Osteocyte (in vitro differentiated cells): ENCODE measurements at regions not wholly inside any gene's neighbourhood (a gene's known extent, or its start where the extent isn't known, plus 50 kb on each side); places are given as distances from the start of the nearest gene placed in this dataset.

ENCODE experiments used
- DNase-seq: peaks from one replicate; pipeline ENCODE4 v3.0.0; 2021; ENCODE audit warnings: mixed read lengths; ENCODE audit not compliant: unreplicated experiment; ENCODE audit errors: extremely low spot score
- H3K27ac Mint-ChIP-seq: one replicate; pipeline ENCODE4 v1.8.0; 2021; ENCODE audit warnings: mild to moderate bottlenecking, mixed read lengths; ENCODE audit not compliant: unreplicated experiment
- H3K27me3 Mint-ChIP-seq: one replicate; pipeline ENCODE4 v1.8.0; 2021; ENCODE audit warnings: mixed read lengths; ENCODE audit not compliant: unreplicated experiment
- H3K36me3 Mint-ChIP-seq: one replicate; pipeline ENCODE4 v1.8.0; 2021; ENCODE audit warnings: mixed read lengths; ENCODE audit not compliant: unreplicated experiment
- H3K4me1 Mint-ChIP-seq: one replicate; pipeline ENCODE4 v1.8.0; 2021; ENCODE audit warnings: mixed read lengths; ENCODE audit not compliant: unreplicated experiment
- H3K4me3 Mint-ChIP-seq: one replicate; pipeline ENCODE4 v1.8.0; 2021; ENCODE audit warnings: mild to moderate bottlenecking, moderate library complexity, mixed read lengths; ENCODE audit not compliant: unreplicated experiment
- H3K9me3 Mint-ChIP-seq: one replicate; pipeline ENCODE4 v1.8.0; 2021; ENCODE audit warnings: mixed read lengths; ENCODE audit not compliant: unreplicated experiment
- TF ChIP-seq, protein P1 (sequence below): fragments of 200-600 bp; sonication (generic); IDR thresholded peaks from 2 replicates; pipeline ENCODE4 v1.5.0; 2021; ENCODE audit warnings: antibody characterized with exemption, mild to moderate bottlenecking, moderate library complexity

DNA sequence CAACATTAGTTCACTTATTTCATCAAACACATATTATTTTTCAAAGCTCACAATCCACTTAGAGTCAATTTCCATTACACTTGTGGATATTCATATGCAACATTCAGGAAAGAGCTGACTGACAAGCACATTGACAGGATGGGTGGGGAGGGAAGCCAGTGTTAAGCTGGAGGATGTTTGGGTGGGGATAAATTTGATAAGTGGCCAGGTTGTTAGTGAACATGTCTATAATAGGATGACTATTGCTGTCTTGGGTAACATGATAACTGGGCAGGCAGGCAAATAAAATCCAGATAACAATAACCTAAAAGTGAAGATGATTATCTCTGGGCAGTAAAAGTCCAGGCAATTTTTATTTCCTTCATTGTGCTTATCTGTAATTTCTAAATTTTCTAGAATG lies 73.8 kb upstream of the OSBPL8 start:
- Mint-ChIP-seq H3K27ac (no peak overlapping the region), H3K36me3 (no peaks in the 10 kb centered on the region), H3K9me3 (no peaks in the 10 kb centered on the region), H3K4me1 (peaks cover 6% of the 10 kb centered on the region), H3K4me3 (no peak overlapping the region), H3K27me3 (no peaks in the 10 kb centered on the region)
- no peak for DNase-seq
- TF ChIP-seq, protein P1, sequence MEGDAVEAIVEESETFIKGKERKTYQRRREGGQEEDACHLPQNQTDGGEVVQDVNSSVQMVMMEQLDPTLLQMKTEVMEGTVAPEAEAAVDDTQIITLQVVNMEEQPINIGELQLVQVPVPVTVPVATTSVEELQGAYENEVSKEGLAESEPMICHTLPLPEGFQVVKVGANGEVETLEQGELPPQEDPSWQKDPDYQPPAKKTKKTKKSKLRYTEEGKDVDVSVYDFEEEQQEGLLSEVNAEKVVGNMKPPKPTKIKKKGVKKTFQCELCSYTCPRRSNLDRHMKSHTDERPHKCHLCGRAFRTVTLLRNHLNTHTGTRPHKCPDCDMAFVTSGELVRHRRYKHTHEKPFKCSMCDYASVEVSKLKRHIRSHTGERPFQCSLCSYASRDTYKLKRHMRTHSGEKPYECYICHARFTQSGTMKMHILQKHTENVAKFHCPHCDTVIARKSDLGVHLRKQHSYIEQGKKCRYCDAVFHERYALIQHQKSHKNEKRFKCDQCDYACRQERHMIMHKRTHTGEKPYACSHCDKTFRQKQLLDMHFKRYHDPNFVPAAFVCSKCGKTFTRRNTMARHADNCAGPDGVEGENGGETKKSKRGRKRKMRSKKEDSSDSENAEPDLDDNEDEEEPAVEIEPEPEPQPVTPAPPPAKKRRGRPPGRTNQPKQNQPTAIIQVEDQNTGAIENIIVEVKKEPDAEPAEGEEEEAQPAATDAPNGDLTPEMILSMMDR: no peak

GRCh38 chr12:76634133-76634532 lies 74.6 kb upstream of the OSBPL8 start:
- peaks cover 6% of the 10 kb centered on the region for H3K4me1 Mint-ChIP-seq
- no peak overlapping the region for H3K27ac Mint-ChIP-seq

DNA sequence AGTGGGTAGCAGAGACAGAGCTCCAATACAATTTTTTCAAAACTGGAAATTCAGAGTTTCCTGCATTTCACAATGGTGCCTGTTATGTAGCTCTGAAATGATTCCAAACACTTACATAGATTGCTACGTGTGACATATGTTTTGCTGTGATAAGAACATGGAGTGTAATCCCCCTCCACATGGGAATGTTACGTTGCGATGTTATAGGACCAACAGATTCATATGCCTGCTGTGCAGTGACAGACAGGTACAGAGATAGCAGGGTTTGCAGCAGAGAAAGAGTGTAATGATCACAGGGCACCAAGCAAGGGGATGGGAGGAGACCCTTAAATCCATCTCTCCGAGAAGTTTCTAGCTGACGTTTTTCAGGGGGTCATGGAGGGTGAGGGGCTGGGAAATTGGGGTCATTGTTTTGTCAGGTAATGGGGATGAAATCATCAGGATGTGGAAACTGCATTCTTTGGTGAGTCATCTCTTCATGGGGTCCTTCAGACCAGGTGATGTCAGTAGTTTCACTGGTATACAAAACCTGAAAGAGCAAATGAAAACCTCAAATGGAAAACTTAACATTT lies 76.6 kb upstream of the OSBPL8 start:
- Mint-ChIP-seq H3K4me3 (no peak overlapping the region), H3K27ac (no peak overlapping the region)
- DNase-seq: no peak

More at GRCh38 chr12:76634133-76634532, 74.6 kb upstream of the OSBPL8 start:
- no peak for DNase-seq
- H3K36me3 Mint-ChIP-seq: no peaks in the 10 kb centered on the region
- H3K9me3 Mint-ChIP-seq: no peaks in the 10 kb centered on the region
- no peaks in the 10 kb centered on the region for H3K27me3 Mint-ChIP-seq
- no peak overlapping the region for H3K4me3 Mint-ChIP-seq
- TF ChIP-seq, protein P1: no peak

DNA sequence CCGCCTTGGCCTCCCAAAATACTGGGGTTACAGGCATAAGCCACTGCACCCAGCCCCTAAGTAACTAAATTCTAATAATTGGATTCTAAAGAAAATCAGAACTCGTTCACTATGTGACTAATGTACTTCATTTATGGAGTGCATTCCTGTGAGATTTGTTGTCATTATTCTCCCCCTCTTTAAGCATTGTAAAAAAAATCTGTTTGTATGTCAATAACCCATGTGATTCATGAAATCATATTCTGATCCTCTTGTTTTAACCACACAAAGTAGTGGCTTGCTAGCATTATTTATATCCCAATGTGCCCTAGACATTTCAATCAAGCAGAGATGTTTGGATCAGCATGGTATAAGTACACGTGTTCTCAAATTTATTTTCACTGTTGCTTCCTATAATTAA lies 78.2 kb upstream of the OSBPL8 start:
- Mint-ChIP-seq H3K9me3 (no peaks in the 10 kb centered on the region), H3K36me3 (no peaks in the 10 kb centered on the region), H3K4me1 (no peaks in the 10 kb centered on the region), H3K4me3 (no peak overlapping the region), H3K27ac (no peak overlapping the region), H3K27me3 (no peaks in the 10 kb centered on the region)
- DNase-seq: no peak
- TF ChIP-seq, protein P1: no peak

More for the DNA sequence above, 76.6 kb upstream of the OSBPL8 start:
- Mint-ChIP-seq H3K36me3 (no peaks in the 10 kb centered on the region), H3K27me3 (no peaks in the 10 kb centered on the region), H3K4me1 (no peaks in the 10 kb centered on the region), H3K9me3 (no peaks in the 10 kb centered on the region)
- TF ChIP-seq, protein P1: no peak

DNA sequence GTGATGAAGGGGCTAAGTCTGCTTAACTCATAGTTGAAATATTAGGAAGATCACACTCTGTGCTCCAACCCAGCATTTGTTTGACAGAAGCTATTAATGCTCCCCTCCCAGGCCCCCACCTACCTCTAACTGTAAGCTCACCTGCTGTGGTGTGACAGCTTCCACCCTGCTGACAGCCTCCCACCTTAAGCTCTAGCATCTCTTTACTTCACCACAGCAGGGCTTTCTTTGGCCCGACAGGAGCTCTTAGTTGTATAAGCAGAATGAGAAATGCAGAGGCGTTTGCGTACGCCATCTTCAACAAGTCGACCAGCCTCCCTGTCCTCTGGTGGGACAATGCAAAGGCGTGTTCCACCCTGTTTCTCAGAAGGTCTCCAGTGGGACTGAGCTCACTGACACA lies 80.1 kb upstream of the OSBPL8 start:
- no peak overlapping the region for H3K4me3 Mint-ChIP-seq
- H3K27ac Mint-ChIP-seq: no peak overlapping the region
- no peaks in the 10 kb centered on the region for H3K36me3 Mint-ChIP-seq

More for the DNA sequence above, 80.1 kb upstream of the OSBPL8 start:
- TF ChIP-seq, protein P1: no peak
- Mint-ChIP-seq H3K27me3 (no peaks in the 10 kb centered on the region), H3K4me1 (no peaks in the 10 kb centered on the region), H3K9me3 (no peaks in the 10 kb centered on the region)
- no peak for DNase-seq
